K562 (cell line): ENCODE measurements at regions not wholly inside any gene's neighbourhood (a gene's known extent, or its start where the extent isn't known, plus 50 kb on each side); places are given as distances from the start of the nearest gene placed in this dataset.
A peak's percentile ranks its signal among the peaks of the same experiment; 100 is the strongest.

ENCODE experiments used
- ATF1 ChIP-seq, 2 experiments: fragments of 450-650 bp in 1 of 2; IDR thresholded peaks; 2 replicates each; pipeline ENCODE4 v1.6.1; 2016; ENCODE audit warnings: missing compliant biosample characterization in 1 of 2, missing genetic modification characterization in 1 of 2
- ATF7 ChIP-seq: fragments of 450-650 bp; IDR thresholded peaks from 2 replicates; pipeline ENCODE4 v1.7.1; 2014; ENCODE audit warnings: mild to moderate bottlenecking, moderate library complexity
- BHLHE40 ChIP-seq: IDR thresholded peaks from 2 replicates; pipeline ENCODE4 v1.6.1; 2011; ENCODE audit warnings: low read length, improper control_type of control experiment
- E2F3 ChIP-seq: fragments of 250-450 bp; sonication (Bioruptor Pico); IDR thresholded peaks from 2 replicates; pipeline ENCODE4 v1.4.0; 2020; ENCODE audit warnings: mild to moderate bottlenecking
- EGR1 ChIP-seq: fragments of 450-650 bp; conservative IDR thresholded peaks from 2 replicates; pipeline ENCODE4 v1.6.1; 2017; ENCODE audit warnings: mild to moderate bottlenecking
- ETV5 ChIP-seq: sonication (generic); formaldehyde crosslinking; IDR thresholded peaks from 2 replicates; pipeline ENCODE4 v1.4.0; 2020; ENCODE audit warnings: low read depth, mild to moderate bottlenecking, missing genetic modification reagents
- HDAC3 ChIP-seq: fragments of 450-650 bp; IDR thresholded peaks from 2 replicates; pipeline ENCODE4 v1.6.1; 2018; ENCODE audit warnings: borderline replicate concordance, mild to moderate bottlenecking, moderate library complexity; ENCODE audit not compliant: partially characterized antibody
- JUNB ChIP-seq: fragments of 450-650 bp; formaldehyde crosslinking; conservative IDR thresholded peaks from 2 replicates; pipeline ENCODE4 v1.4.0; 2020; ENCODE audit warnings: mild to moderate bottlenecking
- MYC ChIP-seq, 2 experiments: fragments of 250-450 bp in 1 of 2; sonication (Bioruptor Pico) in 1 of 2; IDR thresholded peaks; 2 replicates each; pipeline versions ENCODE4 v1.5.1 to v1.6.1; 2012 to 2021; ENCODE audit warnings: low read depth in 2 of 2, borderline replicate concordance in 1 of 2, improper control_type of control experiment in 1 of 2, low read length in 1 of 2, mild to moderate bottlenecking in 1 of 2, moderate library complexity in 1 of 2
- NFIC ChIP-seq: fragments of 450-650 bp; IDR thresholded peaks from 2 replicates; pipeline ENCODE4 v1.6.1; 2017; ENCODE audit warnings: mild to moderate bottlenecking, inconsistent platforms
- PHF21A ChIP-seq: fragments of 450-650 bp; IDR thresholded peaks from 2 replicates; pipeline ENCODE4 v1.6.1; 2017; ENCODE audit warnings: low read depth, borderline replicate concordance
- RBBP5 ChIP-seq: fragments of 200-600 bp; sonication (generic); IDR thresholded peaks from 2 replicates; pipeline ENCODE4 v1.6.1; 2012; ENCODE audit warnings: borderline replicate concordance, mild to moderate bottlenecking, low read length, control low read depth, inconsistent platforms; ENCODE audit not compliant: insufficient read depth, poor library complexity, severe bottlenecking
- SMARCE1 ChIP-seq: fragments of 450-650 bp; IDR thresholded peaks from 2 replicates; pipeline ENCODE4 v1.7.1; 2016; ENCODE audit warnings: mild to moderate bottlenecking
- TAF1 ChIP-seq: IDR thresholded peaks from 2 replicates; pipeline ENCODE4 v1.6.1; 2011; ENCODE audit warnings: mild to moderate bottlenecking, low read length, moderate library complexity; ENCODE audit not compliant: insufficient read depth, control insufficient read depth, severe bottlenecking; ENCODE audit errors: extremely low read depth
- TGIF2 ChIP-seq: sonication (generic); formaldehyde crosslinking; IDR thresholded peaks from 2 replicates; pipeline ENCODE4 v1.8.1; 2022; ENCODE audit warnings: mild to moderate bottlenecking, missing genetic modification reagents, moderate library complexity
- TSHZ1 ChIP-seq: fragments of 250-450 bp; sonication (Bioruptor Pico); IDR thresholded peaks from 2 replicates; pipeline ENCODE4 v1.4.0; 2020; ENCODE audit warnings: mild to moderate bottlenecking, moderate library complexity
- ZBTB8A ChIP-seq: fragments of 450-650 bp; IDR thresholded peaks from 2 replicates; pipeline ENCODE4 v1.6.1; 2018; ENCODE audit warnings: mild to moderate bottlenecking, moderate library complexity; ENCODE audit not compliant: partially characterized antibody
- ZNF143 ChIP-seq: sonication (generic); formaldehyde crosslinking; IDR thresholded peaks from 2 replicates; pipeline ENCODE4 v1.9.0; 2022; ENCODE audit warnings: mild to moderate bottlenecking, missing genetic modification reagents
- ZNF239 ChIP-seq: fragments of 250-450 bp; sonication (Bioruptor Pico); IDR thresholded peaks from 2 replicates; pipeline ENCODE4 v1.4.0; 2020; ENCODE audit warnings: mild to moderate bottlenecking
- ZNF696 ChIP-seq: fragments of 250-450 bp; sonication (Bioruptor Pico); conservative IDR thresholded peaks from 2 replicates; pipeline ENCODE4 v1.4.0; 2020; ENCODE audit warnings: mild to moderate bottlenecking, moderate library complexity
- TF ChIP-seq, protein P1 (sequence below), 2 experiments: IDR thresholded peaks in 1 of 2; conservative IDR thresholded peaks in 1 of 2; 2 replicates each; pipeline ENCODE4 v1.6.1; 2016; ENCODE audit warnings: low read depth in 2 of 2, mild to moderate bottlenecking in 1 of 2, missing compliant biosample characterization in 1 of 2, missing genetic modification characterization in 1 of 2, moderate library complexity in 1 of 2
- TF ChIP-seq, protein P2 (sequence below): fragments of 450-650 bp; IDR thresholded peaks from 2 replicates; pipeline ENCODE4 v1.6.1; 2016; ENCODE audit warnings: missing biosample characterization, missing genetic modification characterization

GRCh38 chr2:217077831-217078407, 218.1 kb upstream of the TNP1 start (continued):
- no peak for TF ChIP-seq TSHZ1 (CRISPR knock-in tag)
- peak; percentile 89 for TF ChIP-seq SMARCE1
- TF ChIP-seq ATF7 = peak; percentile 65
- TF ChIP-seq TAF1 = no peak
- TF ChIP-seq HDAC3 = peak; percentile 54
- TF ChIP-seq BHLHE40 = no peak
- no peak for TF ChIP-seq ZNF143 (CRISPR knock-in tag)
- TF ChIP-seq PHF21A = no peak
- peak; percentile 70 for TF ChIP-seq NFIC
- TF ChIP-seq, protein P1, sequence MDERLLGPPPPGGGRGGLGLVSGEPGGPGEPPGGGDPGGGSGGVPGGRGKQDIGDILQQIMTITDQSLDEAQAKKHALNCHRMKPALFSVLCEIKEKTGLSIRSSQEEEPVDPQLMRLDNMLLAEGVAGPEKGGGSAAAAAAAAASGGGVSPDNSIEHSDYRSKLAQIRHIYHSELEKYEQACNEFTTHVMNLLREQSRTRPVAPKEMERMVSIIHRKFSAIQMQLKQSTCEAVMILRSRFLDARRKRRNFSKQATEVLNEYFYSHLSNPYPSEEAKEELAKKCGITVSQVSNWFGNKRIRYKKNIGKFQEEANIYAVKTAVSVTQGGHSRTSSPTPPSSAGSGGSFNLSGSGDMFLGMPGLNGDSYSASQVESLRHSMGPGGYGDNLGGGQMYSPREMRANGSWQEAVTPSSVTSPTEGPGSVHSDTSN (CRISPR knock-in tag; IDR thresholded peaks at IDR 0.05; ENCODE audit: low read depth) = no peak
- TF ChIP-seq, protein P1 (tag; conservative IDR thresholded peaks at IDR 0.05; ENCODE audit: low read depth) = no peak
- no peak for TF ChIP-seq TGIF2 (CRISPR knock-in tag)
- TF ChIP-seq MYC (IDR thresholded peaks at IDR 0.05; ENCODE audit: low read depth, low read length) = no peak
- TF ChIP-seq MYC (CRISPR knock-in tag; IDR thresholded peaks at IDR 0.05; ENCODE audit: borderline replicate concordance, low read depth) = no peak
- no peak for TF ChIP-seq ATF1 (CRISPR knock-in tag; IDR thresholded peaks at IDR 0.05)
- TF ChIP-seq ATF1 (tag; IDR thresholded peaks at IDR 0.05) = no peak
- TF ChIP-seq E2F3 = no peak
- no peak for TF ChIP-seq JUNB (CRISPR knock-in tag)
- TF ChIP-seq ZBTB8A = no peak
- no peak for TF ChIP-seq EGR1
- TF ChIP-seq ZNF239 (CRISPR knock-in tag) = no peak
- TF ChIP-seq ZNF696 (CRISPR knock-in tag) = no peak
- TF ChIP-seq, protein P2, sequence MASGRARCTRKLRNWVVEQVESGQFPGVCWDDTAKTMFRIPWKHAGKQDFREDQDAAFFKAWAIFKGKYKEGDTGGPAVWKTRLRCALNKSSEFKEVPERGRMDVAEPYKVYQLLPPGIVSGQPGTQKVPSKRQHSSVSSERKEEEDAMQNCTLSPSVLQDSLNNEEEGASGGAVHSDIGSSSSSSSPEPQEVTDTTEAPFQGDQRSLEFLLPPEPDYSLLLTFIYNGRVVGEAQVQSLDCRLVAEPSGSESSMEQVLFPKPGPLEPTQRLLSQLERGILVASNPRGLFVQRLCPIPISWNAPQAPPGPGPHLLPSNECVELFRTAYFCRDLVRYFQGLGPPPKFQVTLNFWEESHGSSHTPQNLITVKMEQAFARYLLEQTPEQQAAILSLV (tag) = no peak
- no peak for TF ChIP-seq RBBP5
- TF ChIP-seq ETV5 = no peak
